Medulla oblongata (tissue), 1 donor: ENCODE measurements at regions not wholly inside any gene's neighbourhood (a gene's known extent, or its start where the extent isn't known, plus 50 kb on each side); places are given as distances from the start of the nearest gene placed in this dataset.
A peak's percentile ranks its signal among the peaks of the same experiment; 100 is the strongest.

Experiments
- DNase-seq: peaks from one replicate; pipeline ENCODE4 v3.0.0-alpha.2; 2015; ENCODE audit errors: extremely low spot score

DNA sequence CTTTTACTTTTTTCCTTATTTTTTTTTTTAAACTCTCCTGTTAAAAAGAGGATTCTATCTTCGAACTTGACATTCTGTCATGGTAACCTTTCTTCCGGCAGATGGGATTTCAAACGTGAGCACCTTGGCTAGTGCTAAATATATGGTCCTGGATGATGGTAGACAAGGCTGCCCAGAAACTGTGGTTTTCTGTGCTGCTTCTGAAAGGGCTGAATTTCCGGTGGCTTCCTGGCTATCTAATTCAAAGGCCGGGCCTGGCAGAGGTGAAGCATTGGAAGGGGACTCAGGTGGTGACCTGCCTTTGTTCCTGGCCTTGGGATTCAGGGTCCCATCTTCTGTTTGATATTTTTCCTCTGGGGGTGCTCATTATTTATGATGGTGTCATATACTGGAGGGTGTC lies 118.6 kb upstream of the MYL2 start:
- DNase-seq: no peak

DNA sequence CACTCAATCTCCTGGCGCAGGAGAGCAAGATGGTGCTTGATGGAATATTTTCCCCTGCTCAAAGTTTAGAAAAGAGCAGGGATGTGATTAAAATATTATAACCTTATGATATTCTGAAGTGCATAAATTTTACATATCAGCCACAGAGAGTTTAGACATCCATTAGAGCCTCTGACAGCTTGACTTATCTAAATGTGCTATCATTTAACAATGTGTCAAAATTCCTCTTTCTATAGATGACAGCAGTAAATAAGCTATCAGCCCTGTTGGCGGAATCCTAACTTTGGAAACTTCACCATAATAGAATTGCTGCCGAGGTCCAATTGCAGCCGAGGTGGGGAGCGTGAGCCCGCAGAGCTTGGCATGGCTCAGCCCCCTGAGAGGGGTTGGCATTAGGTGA lies 117.7 kb upstream of the MYL2 start:
- DNase-seq: no peak

DNA sequence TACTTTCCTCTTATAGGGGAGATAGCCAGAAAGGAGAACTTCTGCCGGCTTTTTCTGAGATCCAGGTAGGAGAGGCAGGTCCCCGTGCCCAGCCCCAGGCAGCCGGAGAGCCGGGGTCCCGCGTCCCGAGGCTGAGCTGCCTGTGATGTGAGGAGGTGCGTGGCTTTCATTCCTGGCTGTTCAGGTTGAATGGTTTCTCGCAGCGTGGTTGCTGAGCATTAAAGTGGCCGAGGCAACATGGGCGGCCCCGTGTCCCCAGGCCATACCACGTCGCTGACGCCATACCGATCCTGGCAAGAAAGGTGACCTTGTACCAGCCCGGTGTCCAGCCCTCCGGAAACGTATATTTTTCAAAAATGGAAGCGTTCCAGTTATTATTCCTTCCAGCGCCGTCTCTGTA lies 116.7 kb upstream of the MYL2 start:
- no peak for DNase-seq

DNA sequence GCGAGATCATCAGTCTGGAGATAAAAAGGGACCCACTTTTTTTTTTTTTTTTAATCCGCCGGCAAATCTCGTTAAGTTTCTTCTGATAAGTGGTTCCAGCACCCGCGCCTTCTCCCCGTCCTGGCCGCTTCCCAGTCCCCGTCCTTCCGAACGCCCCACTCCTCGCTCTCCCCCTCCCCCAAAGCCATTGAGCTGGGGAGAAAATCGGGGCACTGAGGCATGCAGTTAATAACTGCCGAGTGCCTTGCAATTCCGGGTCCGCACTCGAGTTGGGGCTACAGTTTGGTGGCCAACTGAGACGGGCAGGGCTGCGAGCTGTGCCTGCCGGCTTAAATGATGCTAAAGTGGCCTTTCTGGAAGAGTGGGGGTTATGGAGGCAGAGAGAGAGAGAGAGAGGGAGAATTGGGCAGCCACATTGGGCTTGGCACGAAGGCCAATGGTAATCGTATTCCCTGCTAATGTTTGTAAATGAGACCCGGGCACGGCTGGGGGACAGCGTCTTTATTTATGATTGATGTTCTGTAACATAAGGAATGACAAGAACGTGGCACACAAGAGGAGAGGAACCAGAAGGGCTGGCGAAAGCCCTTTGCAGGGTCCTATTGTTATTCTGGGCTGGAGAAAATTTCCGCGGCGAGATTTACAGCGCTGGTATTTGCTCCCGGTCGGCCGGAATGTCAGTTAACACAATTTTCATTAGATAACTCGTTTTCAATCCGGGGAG lies 115.4 kb upstream of the MYL2 start:
- DNase-seq: no peak

DNA sequence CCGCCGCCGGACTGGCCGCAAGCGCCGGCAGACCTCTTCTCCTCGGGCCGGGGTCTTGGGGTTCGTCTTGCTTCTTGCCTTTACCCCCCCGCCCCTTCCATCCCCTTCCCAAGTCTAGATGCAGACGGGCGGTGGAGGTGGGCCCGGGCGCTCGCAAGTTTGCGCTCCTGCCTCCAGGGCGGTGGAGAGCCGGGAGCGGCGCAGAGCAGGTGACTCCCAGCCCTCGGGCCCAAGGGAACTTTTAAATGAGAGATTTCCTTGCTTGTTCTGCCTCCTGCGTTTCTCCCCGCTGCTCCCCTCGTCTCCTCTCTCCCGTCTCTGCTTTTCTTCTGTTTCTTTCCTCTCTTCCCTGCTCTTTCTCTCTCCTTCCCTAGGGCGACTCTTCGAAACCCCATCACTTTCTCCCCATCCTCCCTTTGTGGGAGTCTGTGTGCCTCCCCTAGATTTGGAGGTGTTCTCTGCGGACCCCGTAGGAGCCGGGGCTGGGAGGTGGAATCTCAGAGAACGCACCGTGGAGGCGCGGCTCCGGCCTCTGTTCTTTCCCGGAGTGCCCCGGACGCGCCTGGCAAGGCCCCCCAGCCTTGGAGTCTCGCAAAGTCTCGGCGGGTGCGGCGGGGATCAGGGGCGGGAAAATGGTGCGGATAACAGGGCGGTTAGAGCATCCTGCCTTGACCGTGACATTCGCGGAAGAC lies 114.7 kb upstream of the MYL2 start:
- no peak for DNase-seq

DNA sequence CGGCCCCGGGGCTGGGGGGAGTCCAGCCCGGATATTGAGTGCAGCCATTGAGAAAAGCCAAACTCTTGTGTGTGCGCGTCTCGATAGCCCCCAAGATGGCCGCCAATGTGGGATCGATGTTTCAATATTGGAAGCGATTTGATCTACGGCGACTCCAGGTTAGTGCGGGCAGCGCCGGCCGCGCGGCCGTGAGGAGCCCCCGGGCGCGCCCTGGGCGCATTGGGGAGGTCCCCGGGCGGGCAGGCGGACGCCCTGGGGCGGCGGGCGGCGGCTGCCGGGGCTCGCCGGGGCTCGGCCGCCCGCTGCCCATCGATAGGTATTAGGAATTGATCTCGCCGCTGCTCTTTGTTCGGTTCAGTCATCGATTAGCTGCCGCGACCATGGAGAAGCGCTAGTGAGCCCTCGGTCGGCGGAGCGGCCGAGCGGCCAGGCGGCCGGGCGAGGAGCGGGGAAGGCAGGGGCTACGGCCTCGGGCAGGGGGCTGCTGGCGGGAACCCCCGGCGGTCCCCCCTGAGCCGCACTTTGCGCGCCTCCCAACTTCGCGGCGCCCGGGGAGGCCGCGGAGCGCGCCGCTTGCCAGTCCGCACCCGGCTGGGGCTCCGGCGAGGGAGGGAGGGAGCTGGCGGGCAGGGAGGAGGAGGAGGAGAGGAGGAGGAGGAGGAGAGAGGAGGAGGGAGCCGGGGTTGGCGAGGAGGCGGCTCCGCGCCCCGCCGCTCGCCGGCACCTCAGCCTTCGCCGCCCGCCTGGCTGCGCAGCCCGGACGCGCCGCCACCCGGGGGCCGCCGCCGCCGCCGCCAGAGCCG lies 113.9 kb upstream of the MYL2 start, which contains the start of gene CUX2:
CUX2 (plus strand) TSS at position 83 of the 803 bp plus-strand sequence.
- DNase-seq: no peak

DNA sequence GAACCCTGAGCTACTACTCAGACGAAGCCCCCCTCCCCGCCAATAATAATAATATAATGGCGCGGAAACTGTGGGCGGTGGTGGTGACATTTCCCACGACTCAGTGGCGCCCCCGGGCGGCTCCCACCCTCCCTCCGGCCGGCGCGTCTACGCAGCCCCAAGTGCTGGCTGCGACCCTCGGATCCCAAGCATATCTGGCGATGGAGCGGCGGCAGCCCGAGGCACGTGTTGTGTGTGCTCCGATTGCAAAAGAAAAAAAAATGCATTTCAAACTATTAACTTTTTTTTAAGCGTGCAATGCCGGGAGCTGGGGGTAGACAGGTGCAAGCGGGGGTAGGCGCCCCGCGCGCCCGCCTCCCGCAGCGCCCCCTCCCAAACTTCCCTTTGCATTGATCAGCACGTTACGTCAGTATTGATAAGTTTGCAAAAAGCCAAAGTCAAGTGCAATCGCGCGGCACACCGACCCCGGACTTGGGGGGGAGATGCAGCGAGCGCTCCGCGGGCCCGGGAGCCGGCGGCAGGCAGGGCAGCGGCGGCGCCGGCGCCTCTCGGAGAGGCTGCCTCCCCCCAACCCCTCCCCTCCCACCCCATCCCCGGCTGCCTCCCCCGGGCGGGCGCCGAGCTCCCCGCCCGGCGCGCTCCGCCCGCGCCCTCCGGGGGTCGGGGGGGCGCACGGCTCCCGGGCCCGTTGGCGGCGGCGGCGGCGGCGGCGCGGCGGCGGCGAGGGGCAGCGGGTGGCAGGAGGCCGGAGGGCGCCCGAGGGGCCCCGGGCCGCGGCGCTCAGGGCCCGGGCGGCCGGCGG lies 113.1 kb upstream of the MYL2 start:
- no peak for DNase-seq

DNA sequence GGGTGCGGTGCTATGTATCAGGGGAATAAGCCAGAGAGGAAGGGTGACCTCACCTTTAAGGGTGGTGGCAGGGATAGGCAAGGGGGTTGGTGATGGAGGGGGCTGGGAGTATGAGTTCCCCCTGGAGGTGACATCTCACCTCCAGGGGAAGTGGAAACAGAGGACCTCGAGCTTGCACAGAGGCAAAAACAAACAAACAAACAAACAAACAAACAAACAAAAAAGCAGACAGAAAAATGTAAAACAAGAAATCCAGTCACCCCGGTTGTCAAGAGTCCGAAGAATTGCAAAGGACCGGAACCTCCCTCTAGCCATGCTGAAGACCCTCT lies 112.2 kb upstream of the MYL2 start:
- no peak for DNase-seq

DNA sequence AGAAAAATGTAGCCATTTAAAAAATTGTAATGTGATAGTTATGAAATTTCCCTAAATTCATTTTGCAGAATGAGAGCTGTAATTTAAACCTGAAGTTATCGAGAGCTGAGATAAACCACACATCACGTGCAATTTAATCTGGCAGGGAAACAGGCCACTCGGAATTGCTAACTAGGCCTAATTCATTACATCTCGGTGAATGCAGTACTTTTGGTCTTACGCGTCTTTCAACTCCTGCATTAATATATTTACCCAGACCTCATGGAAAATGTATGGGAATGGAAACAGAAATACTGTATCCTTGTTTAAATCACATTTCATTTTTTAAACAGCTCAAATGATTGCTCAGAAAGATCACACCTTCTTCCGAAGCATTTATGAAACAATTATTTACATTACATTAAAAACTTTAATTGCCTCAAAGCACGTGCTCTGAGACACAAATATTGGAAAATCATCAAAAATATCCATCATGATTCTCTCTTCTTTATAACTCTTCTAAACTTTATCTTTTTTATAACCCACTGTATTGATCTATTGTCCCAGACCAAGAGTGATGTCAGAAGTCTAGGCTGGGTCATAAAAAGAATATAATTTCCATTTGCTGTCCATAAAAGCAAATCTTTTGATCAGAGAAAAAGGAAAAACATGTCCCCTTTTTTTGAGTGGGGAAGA lies 111.7 kb upstream of the MYL2 start:
- no peak for DNase-seq

DNA sequence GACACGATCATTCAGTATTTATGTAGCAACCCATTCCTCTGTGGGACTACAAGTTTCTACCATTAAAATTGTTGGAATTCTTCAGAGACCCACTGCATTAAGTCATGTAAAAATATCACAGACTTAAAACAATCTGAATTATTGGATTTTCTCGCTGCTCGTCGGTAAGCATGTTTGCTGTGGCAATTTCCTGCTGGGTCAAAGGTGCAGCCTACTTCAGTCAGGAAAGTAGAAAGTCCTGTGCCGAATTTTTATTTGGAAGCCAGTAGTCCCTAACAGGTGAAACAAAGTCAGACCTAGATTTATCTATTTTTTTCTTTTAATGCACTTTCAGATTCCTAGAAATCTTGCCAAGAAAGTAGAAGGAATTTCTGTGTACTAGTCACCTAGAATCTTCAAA lies 110.4 kb upstream of the MYL2 start:
- no peak for DNase-seq

DNA sequence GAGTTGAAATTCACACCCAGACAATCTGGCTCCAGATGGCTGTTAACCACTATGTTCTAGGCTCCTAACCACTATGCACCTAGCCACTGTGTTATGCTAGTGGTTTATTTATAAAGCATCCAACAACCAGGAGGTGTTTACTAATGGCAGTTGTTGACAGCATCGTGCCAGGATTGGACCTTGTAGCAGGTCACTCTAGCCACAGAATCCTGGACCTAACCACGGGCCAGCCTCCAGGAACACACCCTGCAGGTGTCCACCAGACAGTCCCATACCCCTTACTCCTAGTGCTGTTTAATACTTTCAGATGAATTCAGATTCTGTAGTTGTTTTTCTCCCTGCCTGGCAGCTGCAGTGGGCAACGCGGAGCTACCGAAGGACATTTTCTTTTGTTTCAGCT lies 109.4 kb upstream of the MYL2 start:
- no peak for DNase-seq

DNA sequence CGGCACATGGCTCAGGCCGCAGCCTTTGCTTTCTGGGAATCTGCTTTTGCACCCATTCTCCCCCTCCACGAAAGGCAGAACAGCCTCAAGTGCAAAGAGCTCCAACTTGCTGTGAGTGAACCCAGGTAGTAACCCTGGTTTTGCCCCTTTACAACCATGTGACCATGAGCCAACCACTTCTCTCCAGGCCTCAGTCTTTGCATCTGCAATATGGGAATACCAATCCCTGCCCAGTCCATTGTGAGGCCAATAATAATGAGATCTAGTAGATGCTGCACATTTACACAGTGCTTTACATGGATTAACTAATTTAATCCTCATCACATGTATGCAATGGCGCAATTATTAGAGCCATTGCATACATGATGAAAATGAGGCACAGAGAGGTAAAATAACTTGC lies 108.9 kb upstream of the MYL2 start:
- no peak for DNase-seq

DNA sequence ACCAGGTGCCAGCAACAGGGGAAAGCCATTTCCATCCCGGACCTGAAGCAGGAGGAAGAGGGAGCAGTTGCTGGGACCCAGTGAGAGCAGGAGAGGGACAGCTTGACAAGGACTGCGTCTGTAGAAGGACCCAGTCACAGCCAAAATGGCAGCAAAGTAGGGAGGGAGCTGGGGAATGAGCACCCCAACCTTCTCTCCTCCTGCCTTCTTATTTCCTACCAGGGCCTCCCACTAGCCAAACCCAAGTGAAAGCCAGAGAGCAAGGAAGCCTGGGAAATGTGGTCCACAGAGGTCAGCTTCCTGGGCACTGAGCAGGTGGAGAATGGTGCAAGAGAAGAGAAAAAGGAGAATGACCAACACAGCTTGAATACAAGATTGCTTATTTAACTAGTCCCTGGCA lies 108.5 kb upstream of the MYL2 start:
- DNase-seq: no peak

DNA sequence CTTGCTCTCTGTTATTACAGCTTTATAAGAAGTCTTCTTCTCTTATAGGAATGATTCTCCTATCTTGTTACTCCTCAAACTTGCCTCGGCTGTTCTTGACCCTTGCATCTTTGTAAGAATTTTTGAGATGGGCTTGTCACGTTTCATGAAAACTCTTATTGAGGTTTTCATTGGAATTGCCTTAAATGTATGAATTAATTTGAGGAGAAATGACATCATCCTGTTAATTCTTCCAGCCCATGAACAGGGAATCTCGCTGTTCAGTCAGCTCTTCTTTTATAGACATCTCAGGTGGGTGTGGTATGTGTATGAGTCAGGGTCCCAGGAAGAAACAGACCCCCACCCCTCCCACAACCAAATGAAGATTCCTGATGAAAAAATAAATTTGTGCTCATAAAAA lies 107.1 kb upstream of the MYL2 start:
- no peak for DNase-seq

DNA sequence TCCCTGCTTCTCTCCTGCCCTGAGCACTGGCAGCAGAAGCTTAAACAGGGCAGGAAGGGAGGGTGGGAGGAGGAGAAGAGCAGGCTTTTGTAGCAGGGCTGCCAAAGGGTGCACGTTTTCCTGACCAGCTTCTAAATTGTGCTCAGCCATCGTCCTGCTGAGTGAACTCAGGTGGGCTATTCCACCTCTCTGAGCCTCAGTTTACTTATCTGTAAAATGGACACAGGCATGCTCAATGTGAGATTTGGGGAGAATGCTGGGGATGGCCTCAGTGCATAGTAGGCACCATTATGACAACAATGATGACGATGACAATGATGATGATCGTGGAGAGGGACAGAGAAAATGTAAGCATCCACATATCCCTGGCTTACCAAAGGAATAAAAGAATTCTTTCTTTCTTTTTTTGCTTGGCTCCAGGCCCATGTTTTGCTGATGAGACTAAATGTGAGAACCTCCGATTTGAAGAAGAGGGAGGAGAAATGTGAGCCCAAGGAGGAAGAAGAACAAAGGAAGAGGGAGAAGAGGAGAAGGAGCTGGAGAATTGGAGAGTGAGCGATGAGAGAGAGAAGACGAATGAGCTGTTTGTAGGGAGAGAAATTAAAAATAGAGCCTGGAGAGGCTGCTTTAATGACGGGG lies 105.5 kb upstream of the MYL2 start:
- no peak for DNase-seq

DNA sequence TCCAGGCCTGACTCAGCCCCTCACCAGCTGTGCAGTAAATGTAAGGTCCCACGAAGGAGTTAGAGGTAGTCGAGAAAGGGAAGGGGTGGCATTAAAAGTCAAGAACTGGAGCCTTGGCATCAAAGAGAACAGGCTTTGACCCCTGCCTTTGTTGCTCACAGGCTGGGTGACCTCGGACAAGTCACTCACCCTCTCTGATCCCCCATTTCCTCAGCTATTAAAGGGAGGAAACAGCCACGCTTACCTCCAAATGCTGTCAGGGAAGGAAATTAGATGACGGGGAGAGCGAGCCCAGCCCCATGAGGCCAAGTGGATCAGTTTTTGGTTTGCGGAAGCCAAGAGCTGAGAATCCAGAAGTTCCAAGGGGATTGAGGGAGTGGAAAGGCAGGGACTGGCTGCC lies 104.9 kb upstream of the MYL2 start:
- no peak for DNase-seq

DNA sequence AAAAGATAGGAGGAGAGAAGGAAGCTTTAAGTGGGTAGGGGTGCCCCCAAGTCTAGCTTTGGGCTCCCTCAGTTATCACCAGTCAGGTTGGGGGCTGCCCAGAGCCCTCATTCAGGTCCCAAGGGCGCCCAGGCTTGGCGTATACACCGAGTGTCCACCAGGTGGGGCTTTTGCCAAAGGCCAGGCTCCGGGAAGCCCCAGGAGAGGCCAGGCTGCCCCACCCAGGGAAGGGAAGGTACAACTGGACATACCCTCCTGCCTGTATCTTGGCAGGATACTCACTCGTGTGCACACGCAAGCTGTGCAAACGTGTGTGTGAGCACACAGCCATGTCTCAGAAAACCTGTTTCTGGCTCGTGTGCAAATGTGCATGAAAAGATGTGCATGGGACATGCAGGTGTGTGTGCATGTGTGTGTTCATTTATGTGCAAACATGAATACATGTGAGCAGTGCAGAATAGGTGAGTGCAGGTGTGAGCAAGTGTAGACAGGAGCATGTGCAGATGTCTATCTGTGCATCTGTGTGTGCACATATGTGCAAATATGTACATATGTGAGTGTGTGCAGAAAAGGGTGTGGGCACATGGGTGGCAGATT lies 103.9 kb upstream of the MYL2 start:
- DNase-seq: peak; percentile 37

DNA sequence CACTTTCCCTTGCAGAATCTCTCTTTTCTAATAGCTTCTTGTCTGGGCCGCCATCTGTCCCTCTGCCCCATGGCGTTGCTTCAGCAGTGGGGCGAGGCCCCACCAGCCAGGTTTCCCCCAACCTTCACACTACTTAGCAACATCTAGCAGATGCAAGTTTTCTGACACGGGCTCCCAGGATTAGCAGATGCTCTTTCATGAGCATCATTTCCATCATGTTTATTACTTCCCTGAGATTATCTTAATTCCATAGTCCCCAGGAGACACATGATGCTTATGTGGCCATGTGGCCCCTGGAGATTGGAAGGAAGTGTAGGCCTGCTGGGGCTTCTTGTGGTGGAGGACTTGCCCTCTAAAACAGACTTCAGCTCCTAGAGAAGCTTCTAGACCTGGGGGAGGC lies 102.0 kb upstream of the MYL2 start:
- DNase-seq: no peak

DNA sequence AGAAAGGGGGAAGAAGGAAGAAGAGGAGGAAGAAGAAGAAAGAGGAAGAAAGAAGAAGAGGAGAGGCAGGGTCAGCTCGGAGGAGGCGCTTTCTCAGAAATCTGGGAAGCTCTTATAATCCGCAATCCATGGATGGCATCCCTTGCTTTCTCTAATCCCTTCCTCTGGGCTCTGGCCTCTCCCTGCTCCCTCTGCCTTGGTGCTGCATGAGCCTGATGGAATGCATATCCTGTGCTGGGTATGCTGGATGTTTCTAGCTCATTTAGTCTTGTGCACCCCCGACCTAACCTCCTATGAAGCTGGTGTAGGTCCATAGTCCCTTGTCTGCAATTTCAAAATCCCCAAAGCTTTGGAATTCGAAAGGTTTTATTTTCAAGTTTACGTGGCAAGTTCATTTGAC lies 94.2 kb upstream of the MYL2 start:
- DNase-seq: no peak

DNA sequence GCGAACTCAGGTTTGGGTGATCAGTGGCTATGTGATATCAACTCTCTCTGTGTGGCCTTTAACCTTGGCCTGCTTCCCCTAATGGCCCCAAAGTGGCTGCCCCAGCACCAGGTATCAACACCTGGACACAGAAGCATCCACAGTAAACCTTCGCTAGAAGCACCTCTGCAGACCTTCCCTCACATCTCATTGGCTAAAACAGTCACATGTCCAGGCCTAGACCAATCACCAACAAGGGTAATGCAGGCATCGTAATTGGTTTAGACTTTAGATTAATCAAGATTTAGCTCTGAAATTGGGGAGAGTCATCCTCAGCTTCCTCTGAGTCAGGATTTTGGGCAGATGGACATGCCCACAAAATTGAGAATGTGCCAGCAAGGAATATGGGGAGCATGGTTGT lies 92.5 kb upstream of the MYL2 start:
- DNase-seq: no peak
